NCI-H146 treated with DMSO at 0.1 percent for 48 hours (cell line): ENCODE measurements at regions not wholly inside any gene's neighbourhood (a gene's known extent, or its start where the extent isn't known, plus 50 kb on each side); places are given as distances from the start of the nearest gene placed in this dataset.

Source experiments
- DNase-seq: peaks from one replicate; lab custom pipeline; 2025; ENCODE audit not compliant: unreplicated experiment; lab: John Stamatoyannopoulos, UW

- DNase-seq = no peak
Observed at GRCh38 chr13:40103864-40104263, 448.4 kb downstream of the COG6 start.

DNA sequence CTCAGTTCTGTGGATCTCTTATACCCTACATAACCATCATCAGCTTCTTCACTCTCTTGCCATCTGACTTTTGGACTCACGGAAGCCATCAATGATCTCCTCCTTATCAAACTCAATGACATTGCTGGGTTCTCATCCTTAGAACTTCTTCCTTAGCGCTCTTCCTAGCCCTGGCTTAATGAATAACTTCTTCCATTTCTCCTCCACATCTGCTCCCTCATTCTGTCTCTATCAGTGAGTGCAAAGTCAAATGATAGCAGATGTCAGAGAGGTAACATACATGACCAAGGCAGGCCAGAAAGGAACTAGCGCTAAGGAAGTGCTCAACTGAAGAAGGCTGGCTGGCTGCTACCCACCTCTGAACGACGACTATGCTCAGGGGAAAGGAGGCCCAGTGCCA, 449.8 kb downstream of the COG6 start:
- DNase-seq = no peak

DNA sequence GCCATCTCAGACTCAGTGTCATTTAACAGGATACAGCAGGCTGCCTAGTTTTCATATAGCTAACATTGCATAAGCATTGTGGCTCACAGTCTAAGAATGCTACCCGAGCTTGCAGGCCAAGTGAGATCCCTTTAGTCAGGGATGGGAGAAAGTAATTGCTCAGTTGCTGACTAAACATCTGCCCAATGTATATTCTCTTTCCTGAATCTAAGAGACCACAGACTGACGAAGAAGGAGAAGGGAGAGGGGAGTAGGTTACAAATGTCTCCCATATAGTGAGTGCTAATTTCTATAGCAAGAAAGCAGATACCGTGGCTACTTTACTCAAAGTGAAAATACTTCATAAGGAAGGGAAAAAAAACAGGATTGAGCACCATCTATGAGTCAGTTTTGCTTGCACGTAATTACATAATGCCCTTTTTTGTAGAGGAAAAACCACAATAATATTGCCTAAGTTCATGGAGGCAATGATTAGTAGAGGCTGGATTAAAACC, 453.9 kb downstream of the COG6 start:
- no peak for DNase-seq

GRCh38 chr13:40113643-40114304, 458.3 kb downstream of the COG6 start:
- no peak for DNase-seq

GRCh38 chr13:40114305-40114896, 458.9 kb downstream of the COG6 start:
- DNase-seq = no peak

DNA sequence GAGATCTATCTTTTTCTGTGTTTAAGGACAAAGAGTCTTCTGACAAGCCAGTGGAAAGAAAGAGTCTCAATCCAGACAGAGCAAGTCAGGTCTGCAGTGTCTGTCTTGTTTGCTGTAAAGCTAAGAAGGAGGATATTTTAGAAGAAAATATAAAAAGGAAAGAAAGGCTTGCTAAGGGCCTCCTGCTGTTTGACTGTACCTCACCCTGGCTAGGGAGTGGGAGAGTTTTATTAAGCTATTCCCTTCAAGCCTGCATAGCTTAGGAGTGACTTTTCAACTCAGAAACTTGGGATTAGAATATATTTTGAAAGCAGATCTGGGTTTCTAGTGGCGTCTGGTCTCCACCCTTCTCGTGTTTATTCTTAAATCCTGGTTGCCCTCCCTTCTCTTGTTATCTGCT, 460.0 kb downstream of the COG6 start:
- no peak for DNase-seq

- DNase-seq = no peak
Observed at GRCh38 chr13:40116008-40116407, 460.5 kb downstream of the COG6 start.

DNA sequence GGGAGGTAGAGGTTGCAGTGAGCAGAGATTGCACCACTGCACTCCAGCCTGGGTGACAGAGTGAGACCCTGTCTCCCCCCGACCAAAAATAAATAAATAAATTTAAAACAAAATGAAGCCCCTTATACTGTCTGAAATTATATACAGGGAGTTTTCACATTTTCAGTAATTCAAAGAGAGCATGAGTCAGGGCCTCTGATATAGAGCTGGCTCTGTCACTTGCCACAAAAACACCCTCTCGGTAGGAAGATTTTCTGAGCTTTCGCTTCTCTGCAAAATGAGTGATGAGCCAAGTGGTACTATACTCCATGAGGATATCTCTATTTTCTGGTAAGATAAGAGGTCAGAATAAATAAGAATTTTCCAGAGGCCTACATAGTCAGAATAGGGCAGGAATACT, 462.9 kb downstream of the COG6 start:
- no peak for DNase-seq

GRCh38 chr13:40119852-40120251, 464.4 kb downstream of the COG6 start:
- no peak for DNase-seq

DNA sequence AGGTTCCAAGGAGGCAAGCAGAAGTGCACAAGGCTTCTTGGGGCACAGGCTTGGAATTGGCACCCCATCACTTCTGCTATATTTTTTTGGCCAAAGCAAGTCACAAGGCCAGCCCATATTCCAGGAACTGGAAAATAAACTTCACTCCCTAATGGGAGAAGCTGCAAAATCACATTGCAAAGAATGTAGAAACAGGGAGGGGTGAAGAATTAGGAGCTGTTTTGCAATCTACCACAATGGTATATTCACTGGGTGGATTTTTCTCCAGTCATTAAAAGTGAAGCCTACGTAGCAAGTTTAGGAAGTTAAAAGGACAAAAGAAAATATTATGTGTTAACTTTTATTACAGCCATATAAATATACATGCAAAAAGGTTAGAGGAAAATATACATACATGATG, 464.8 kb downstream of the COG6 start:
- DNase-seq = no peak

GRCh38 chr13:40120781-40121180, 465.3 kb downstream of the COG6 start:
- no peak for DNase-seq

DNA sequence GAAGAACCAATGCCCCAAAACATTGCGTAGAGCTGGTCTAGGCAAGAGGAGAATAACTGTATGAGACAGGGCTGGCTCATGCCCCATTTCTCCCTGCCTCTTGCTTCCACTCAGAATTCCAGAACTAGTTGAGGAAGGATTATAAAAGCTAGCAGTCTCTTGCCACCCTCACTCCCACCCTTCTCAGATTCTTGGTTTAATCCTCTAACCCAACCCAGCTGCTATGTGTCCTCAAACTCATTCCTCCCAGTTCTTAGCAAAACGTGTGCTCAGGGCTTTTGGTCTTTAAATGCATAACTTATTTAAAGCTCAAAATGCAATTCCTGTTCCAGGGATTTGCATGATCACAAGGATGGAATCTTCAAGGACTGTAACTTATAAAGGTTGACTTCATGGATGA, 466.3 kb downstream of the COG6 start:
- DNase-seq = no peak

GRCh38 chr13:40123962-40124632, 468.6 kb downstream of the COG6 start:
- DNase-seq = no peak

DNA sequence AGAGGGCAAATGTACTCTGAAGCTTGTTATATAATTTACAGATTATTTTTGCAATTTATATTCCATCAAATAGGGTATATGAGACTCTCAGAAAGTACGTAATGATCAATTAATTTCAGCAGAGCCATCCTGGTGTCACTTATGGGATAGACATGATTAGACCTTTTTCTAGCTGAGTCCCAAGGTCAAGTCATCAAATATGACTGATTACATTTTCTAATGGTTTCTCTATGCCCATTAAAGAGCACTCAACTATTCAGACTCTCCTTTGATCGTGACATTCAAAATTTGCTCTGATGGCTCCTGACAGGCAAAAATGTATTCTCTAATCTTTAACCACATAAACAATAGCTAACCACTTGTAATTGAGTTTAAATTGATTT, 469.2 kb downstream of the COG6 start:
- DNase-seq = no peak

GRCh38 chr13:40125336-40125735, 469.9 kb downstream of the COG6 start:
- DNase-seq = no peak

DNA sequence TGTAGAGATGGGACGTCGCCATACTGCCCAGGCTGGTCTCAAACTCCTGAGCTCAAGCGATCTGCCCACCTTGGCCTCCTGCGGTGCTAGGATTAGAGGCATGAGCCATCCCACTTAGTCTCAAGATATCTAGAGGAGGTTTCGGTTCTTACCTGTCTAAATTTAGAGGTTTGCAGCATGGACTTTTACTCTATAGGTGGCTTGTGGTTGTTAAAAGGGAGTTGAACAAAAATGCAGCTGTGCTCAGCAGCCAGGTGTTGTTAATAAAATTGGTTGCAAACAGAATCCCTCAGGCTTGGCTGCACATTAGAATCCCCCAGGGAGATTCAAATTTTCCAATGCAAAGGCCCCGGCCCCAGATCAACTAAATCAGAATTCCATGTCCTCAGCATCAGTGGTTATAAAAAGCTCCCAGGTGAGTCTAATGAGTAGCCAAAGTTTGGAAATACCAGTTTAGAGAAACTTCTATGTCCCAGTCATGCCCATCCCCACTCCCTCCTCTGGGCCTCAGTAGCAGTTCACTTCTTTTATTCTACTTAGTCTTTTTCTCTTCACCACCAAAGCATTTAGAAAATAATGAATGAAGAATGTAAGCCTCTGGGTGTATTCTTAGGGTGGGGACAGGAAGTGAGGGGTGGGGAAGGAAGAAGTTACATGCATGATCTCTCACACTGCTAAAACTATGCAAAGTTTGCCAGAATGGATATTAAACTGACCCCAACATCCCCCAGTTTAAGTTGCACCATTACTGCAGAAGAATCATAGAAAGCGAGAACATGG, 471.0 kb downstream of the COG6 start:
- DNase-seq = no peak

- no peak for DNase-seq
Observed at GRCh38 chr13:40127476-40127875, 472.0 kb downstream of the COG6 start.

GRCh38 chr13:40127925-40128324, 472.5 kb downstream of the COG6 start:
- no peak for DNase-seq

- no peak for DNase-seq
Observed at GRCh38 chr13:40129467-40129866, 474.0 kb downstream of the COG6 start.

GRCh38 chr13:40130871-40131636, 475.6 kb downstream of the COG6 start:
- no peak for DNase-seq

GRCh38 chr13:40132249-40132648, 476.8 kb downstream of the COG6 start:
- no peak for DNase-seq
